GM12865 (cell line): ENCODE measurements at regions not wholly inside any gene's neighbourhood (a gene's known extent, or its start where the extent isn't known, plus 50 kb on each side); places are given as distances from the start of the nearest gene placed in this dataset.

Source experiments
- DNase-seq: peaks from one replicate; pipeline ENCODE4 v3.0.0; 2010; ENCODE audit warnings: low read depth
- H3K4me3 ChIP-seq: 2 replicates; pipeline ENCODE4 v1.5.1; 2011; ENCODE audit warnings: mild to moderate bottlenecking, low read depth, low read length, control low read depth
- TF ChIP-seq, protein P1 (sequence below): IDR thresholded peaks from 2 replicates; pipeline ENCODE4 v1.5.1; 2011; ENCODE audit warnings: low read length, control low read depth, low read depth, inconsistent platforms; ENCODE audit not compliant: insufficient read depth; ENCODE audit errors: missing control alignments

GRCh38 chr3:31091748-31092147 lies 197.3 kb upstream of the GADL1 start:
- DNase-seq = no peak
- TF ChIP-seq, protein P1, sequence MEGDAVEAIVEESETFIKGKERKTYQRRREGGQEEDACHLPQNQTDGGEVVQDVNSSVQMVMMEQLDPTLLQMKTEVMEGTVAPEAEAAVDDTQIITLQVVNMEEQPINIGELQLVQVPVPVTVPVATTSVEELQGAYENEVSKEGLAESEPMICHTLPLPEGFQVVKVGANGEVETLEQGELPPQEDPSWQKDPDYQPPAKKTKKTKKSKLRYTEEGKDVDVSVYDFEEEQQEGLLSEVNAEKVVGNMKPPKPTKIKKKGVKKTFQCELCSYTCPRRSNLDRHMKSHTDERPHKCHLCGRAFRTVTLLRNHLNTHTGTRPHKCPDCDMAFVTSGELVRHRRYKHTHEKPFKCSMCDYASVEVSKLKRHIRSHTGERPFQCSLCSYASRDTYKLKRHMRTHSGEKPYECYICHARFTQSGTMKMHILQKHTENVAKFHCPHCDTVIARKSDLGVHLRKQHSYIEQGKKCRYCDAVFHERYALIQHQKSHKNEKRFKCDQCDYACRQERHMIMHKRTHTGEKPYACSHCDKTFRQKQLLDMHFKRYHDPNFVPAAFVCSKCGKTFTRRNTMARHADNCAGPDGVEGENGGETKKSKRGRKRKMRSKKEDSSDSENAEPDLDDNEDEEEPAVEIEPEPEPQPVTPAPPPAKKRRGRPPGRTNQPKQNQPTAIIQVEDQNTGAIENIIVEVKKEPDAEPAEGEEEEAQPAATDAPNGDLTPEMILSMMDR = no peak
- no peak overlapping the region for H3K4me3 ChIP-seq

DNA sequence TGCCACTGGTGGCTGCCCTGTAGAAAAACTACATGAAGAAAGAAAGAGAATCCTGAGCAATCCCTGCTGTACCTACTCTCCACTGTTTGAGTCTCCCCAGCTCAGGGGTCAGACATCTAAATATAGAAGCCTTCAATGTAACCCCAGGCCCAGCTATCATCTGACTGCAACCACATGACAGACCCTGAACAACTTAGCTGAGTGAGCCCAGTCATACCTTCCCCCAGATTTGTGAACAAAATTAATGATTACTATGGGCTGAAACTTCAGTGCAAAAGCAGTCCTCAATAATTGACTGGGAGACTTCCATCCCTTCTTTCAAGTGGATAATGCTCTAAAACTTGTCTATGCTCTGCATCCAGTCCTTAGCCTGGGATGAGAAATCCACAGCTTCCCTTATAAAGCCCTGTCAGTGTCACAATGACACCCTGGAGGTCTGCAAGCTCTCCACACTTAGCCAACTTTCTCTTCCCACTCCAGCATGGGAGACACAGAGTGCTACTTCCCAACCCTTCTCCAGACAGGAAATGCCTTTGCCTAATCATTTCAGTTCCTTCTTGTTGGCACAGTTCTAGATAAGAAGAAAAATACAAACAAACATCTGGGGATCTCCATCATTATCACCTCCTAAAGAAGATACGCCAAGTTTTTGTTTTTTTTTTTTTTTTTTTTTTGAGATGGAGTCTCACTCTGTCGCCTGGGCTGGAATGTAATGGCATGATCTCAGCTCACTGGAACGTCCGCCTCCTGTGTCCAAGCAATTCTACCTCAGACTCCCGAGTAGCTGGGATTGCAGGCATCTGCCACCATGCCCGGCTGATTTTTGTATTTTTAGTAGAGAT lies 198.5 kb upstream of the GADL1 start:
- TF ChIP-seq, protein P1 = no peak
- no peak overlapping the region for H3K4me3 ChIP-seq
- no peak for DNase-seq

DNA sequence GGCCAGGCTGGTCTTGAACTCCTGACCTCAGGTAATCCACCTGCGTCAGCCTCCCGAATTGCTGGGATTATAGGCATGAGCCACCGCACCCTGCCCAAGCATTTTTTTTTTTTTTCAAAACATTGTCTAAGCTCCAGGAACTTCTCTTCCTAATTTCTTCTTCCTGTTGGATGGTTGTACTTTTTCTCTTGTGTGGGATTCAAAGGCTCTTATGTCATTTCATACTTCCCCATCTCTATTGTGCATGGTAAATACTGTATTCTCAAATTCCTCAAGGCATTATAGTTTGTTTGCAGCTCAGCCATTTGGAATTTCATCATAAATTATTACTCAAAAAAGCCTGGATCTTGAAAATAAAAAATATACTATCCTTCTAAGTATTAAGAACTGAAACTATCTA lies 199.1 kb upstream of the GADL1 start:
- TF ChIP-seq, protein P1 = no peak
- DNase-seq = no peak
- H3K4me3 ChIP-seq = no peak overlapping the region

DNA sequence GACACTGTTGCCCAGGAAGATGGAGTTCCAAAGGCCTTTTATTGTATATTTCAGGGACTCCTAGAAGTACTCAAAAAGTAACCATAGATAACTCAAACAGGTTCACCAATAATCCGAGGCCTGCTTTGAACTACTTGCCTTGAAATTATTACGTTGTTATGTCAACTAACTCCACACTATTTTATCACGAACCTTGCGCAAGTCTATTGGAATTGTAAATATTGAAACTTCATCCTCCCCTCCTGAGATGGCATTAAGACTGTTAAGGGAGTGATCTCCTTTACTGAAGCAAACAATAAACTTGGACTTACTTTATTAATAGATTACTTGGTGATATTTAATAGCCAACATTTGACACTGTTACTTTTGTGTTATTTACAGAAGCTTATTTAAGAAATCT lies 199.6 kb upstream of the GADL1 start:
- TF ChIP-seq, protein P1 = no peak
- H3K4me3 ChIP-seq = no peak overlapping the region
- DNase-seq = no peak

DNA sequence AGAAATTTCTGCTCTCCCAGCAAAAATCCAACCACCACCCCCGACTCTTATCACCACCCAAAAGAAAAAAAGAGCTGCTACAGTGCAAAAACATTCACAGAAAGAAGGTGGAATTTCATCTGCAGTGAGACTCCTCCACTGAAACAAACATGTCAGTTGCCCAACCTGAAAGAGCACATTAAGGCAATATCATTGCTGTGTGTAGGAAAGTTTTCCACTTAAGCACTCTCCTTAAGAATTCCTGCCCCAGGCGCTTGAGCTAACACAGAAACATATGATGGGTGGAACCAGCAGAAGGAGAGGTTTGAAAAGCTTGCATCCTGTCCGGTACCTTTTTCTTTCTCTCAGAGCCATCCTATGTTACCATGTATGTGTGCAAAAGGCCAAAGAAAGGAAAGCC lies 200.8 kb upstream of the GADL1 start:
- H3K4me3 ChIP-seq = no peak overlapping the region
- no peak for DNase-seq
- TF ChIP-seq, protein P1 = no peak

GRCh38 chr3:31096661-31097395 lies 202.4 kb upstream of the GADL1 start:
- H3K4me3 ChIP-seq = no peak overlapping the region
- peak; percentile 10 for DNase-seq
- TF ChIP-seq, protein P1 = no peak
